Activated naive CD4-positive, alpha-beta T cell treated with anti-CD3 and anti-CD28 coated beads for 36 hours (primary cell): ENCODE measurements at regions not wholly inside any gene's neighbourhood (a gene's known extent, or its start where the extent isn't known, plus 50 kb on each side); places are given as distances from the start of the nearest gene placed in this dataset.

ENCODE experiments used
- CTCF ChIA-PET: fragments of 350-600 bp; sonication (Branson Sonifier 250); formaldehyde crosslinking; loops from one replicate; lab custom pipeline; 2021; ENCODE audit warnings: antibody characterized with exemption; lab: Charles Lee
- DNase-seq: peaks from one replicate; pipeline ENCODE4 v3.0.0-alpha.2; 2020
- H3K27ac Mint-ChIP-seq: one replicate; pipeline ENCODE4 v1.8.0; 2021; ENCODE audit warnings: mild to moderate bottlenecking, mixed read lengths
- H3K27me3 Mint-ChIP-seq: one replicate; pipeline ENCODE4 v1.8.0; 2021; ENCODE audit warnings: low read depth, mixed read lengths
- H3K36me3 Mint-ChIP-seq: one replicate; pipeline ENCODE4 v1.8.0; 2021; ENCODE audit warnings: low read depth, mixed read lengths
- H3K4me1 Mint-ChIP-seq: one replicate; pipeline ENCODE4 v1.8.0; 2021; ENCODE audit warnings: low read depth, mixed read lengths
- H3K4me3 Mint-ChIP-seq: one replicate; pipeline ENCODE4 v1.8.0; 2021; ENCODE audit warnings: mild to moderate bottlenecking, moderate library complexity, mixed read lengths
- H3K9me3 Mint-ChIP-seq: one replicate; pipeline ENCODE4 v1.8.0; 2021; ENCODE audit warnings: mixed read lengths
- intact Hi-C: fragments of 100-400 bp; cut with micrococcal nuclease; formaldehyde crosslinking; loops from one replicate; pipeline ENCODE4 v1.15.1; 2023

DNA sequence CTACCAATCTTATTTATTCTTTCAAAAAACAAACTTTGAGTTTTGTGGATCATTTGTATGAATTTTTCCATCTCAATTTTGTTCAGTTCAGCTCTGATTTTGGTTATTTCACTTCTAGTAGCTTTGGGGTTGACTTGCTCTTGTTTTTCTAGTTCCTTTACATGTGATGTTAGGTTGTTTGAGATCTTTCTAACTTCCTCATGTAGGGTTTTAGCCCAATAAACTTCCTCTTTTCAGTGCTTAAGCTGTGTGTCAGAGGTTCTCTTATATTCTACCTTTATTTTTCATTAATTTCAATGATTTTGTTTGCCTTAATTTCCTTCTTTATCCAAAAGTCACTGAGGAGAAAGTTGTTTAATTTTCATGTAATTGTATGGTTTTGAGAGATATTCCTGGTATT is 860.4 kb upstream of the FBXO33 start:
- H3K27ac Mint-ChIP-seq, result no peak overlapping the region
- CTCF ChIA-PET, result no interaction called here
- intact Hi-C loops, result no loop called here
- no peaks in the 10 kb centered on the region for H3K36me3 Mint-ChIP-seq
- H3K9me3 Mint-ChIP-seq, result peaks cover 9% of the 10 kb centered on the region
- no peak overlapping the region for H3K4me3 Mint-ChIP-seq
- DNase-seq, result no peak
- no peaks in the 10 kb centered on the region for H3K27me3 Mint-ChIP-seq
- no peaks in the 10 kb centered on the region for H3K4me1 Mint-ChIP-seq

DNA sequence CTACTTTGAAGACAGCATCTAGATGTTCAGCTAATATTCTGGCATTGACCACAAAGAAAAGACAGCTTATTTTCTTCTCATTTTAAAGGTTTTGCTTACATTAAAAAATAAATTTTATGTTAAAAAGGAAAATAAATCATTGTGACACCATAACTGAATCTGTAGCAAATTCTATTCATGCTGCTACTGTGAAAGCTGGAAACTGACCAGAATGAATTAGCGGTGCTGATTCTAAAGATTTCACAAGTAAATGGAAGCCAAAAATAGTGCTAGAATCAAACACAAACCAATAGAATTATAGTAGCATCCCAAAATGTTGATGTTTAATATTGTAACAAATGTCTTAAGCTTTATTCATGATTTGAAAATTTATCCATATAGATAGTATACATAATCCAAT is 850.0 kb upstream of the FBXO33 start:
- Mint-ChIP-seq H3K36me3 (no peaks in the 10 kb centered on the region), H3K9me3 (peaks cover 2% of the 10 kb centered on the region), H3K4me1 (no peaks in the 10 kb centered on the region), H3K27ac (no peak overlapping the region), H3K27me3 (no peaks in the 10 kb centered on the region), H3K4me3 (no peak overlapping the region)
- CTCF ChIA-PET, result no interaction called here
- DNase-seq, result no peak
- intact Hi-C loops, result no loop called here

GRCh38 chr14:40280652-40281051 is 848.4 kb upstream of the FBXO33 start:
- Mint-ChIP-seq H3K27me3 (no peaks in the 10 kb centered on the region), H3K36me3 (no peaks in the 10 kb centered on the region), H3K27ac (no peak overlapping the region), H3K4me1 (no peaks in the 10 kb centered on the region), H3K9me3 (peaks cover 2% of the 10 kb centered on the region), H3K4me3 (no peak overlapping the region)
- CTCF ChIA-PET, result no interaction called here
- intact Hi-C loops, result no loop called here
- no peak for DNase-seq

GRCh38 chr14:40273417-40273816 is 841.2 kb upstream of the FBXO33 start:
- intact Hi-C loops, result no loop called here
- Mint-ChIP-seq H3K9me3 (peaks cover 7% of the 10 kb centered on the region), H3K36me3 (no peaks in the 10 kb centered on the region), H3K27me3 (no peaks in the 10 kb centered on the region), H3K27ac (no peak overlapping the region), H3K4me3 (no peak overlapping the region), H3K4me1 (no peaks in the 10 kb centered on the region)
- no peak for DNase-seq
- CTCF ChIA-PET, result no interaction called here

GRCh38 chr14:40271480-40271879 is 839.2 kb upstream of the FBXO33 start:
- Mint-ChIP-seq H3K4me1 (no peaks in the 10 kb centered on the region), H3K27ac (no peak overlapping the region), H3K4me3 (no peak overlapping the region), H3K27me3 (no peaks in the 10 kb centered on the region), H3K9me3 (peaks cover 7% of the 10 kb centered on the region), H3K36me3 (no peaks in the 10 kb centered on the region)
- DNase-seq, result no peak
- CTCF ChIA-PET, result no interaction called here
- intact Hi-C loops, result no loop called here

DNA sequence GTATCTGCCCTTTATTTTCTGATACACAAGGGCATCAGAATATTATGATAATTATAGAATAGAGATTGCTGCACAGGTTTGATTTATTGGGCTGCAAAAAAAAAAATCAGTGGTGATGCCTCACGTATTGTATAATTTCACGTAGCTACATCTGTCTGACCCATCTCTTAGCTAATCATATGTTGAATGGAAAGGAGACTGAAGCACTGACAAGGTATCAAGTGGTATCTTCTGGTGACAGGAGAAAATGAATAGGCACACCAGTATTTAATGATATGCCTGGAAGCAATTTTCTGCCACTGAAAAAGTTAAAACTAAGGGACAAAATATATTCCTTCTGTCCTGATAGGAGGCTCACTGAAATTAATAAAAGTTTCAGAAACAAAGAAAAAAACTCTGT is 837.2 kb upstream of the FBXO33 start:
- intact Hi-C loops, result no loop called here
- H3K36me3 Mint-ChIP-seq, result no peaks in the 10 kb centered on the region
- peaks cover 7% of the 10 kb centered on the region for H3K9me3 Mint-ChIP-seq
- H3K27me3 Mint-ChIP-seq, result no peaks in the 10 kb centered on the region
- DNase-seq, result no peak
- no peak overlapping the region for H3K4me3 Mint-ChIP-seq
- no peak overlapping the region for H3K27ac Mint-ChIP-seq
- H3K4me1 Mint-ChIP-seq, result no peaks in the 10 kb centered on the region
- CTCF ChIA-PET, result interaction anchor here (1.0 kb wide), 1 partner anchor 22 kb away, joined by 3 read pairs; no protein-coding TSS in a partner anchor

DNA sequence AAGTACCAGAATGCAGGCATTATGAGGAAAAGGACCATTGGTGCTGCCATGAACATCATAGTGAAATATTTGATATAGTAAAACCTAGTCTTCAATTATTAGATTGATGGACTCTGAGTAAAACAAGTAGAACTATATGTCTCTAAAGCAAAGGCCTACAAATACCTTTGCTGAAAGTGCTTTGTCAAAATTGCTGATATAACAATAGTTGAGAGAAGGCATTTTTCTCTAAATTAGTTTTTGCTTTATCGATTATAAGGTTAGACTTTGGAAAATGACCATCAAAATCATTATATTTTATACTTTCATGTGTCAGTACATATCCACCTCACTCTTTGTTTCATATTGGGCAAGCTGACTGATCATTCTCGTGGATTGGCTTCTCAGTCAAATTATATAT is 836.0 kb upstream of the FBXO33 start:
- Mint-ChIP-seq H3K36me3 (no peaks in the 10 kb centered on the region), H3K9me3 (peaks cover 1% of the 10 kb centered on the region), H3K27ac (no peak overlapping the region), H3K4me1 (no peaks in the 10 kb centered on the region), H3K27me3 (no peaks in the 10 kb centered on the region), H3K4me3 (no peak overlapping the region)
- no peak for DNase-seq
- CTCF ChIA-PET, result no interaction called here
- intact Hi-C loops, result no loop called here

DNA sequence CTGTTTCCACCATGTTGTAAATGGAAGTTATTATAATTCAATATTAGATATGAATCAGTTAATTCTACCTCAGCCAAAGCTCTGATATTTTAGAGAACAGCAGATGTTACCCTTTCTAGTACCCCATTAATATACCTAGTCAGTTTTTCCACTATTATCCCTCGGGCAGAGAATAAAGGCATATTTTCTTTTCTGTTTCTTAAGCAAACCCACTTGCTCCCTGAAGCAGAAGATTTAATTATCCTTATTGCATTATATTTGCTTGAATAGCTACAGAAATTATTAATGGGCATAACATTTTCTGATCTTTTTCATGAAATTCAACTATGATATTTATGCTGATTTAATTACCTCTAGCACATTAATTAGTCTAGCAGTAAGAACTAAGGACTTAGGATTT is 832.9 kb upstream of the FBXO33 start:
- Mint-ChIP-seq H3K9me3 (peaks cover 1% of the 10 kb centered on the region), H3K27ac (no peak overlapping the region), H3K36me3 (no peaks in the 10 kb centered on the region), H3K27me3 (no peaks in the 10 kb centered on the region), H3K4me1 (no peaks in the 10 kb centered on the region), H3K4me3 (no peak overlapping the region)
- CTCF ChIA-PET, result no interaction called here
- intact Hi-C loops, result no loop called here
- no peak for DNase-seq

- no peaks in the 10 kb centered on the region for H3K36me3 Mint-ChIP-seq
- no peak for DNase-seq
- CTCF ChIA-PET, result no interaction called here
- no peaks in the 10 kb centered on the region for H3K27me3 Mint-ChIP-seq
- H3K4me1 Mint-ChIP-seq, result no peaks in the 10 kb centered on the region
- no peak overlapping the region for H3K27ac Mint-ChIP-seq
- H3K9me3 Mint-ChIP-seq, result no peaks in the 10 kb centered on the region
- intact Hi-C loops, result no loop called here
- no peak overlapping the region for H3K4me3 Mint-ChIP-seq
These were observed 820.7 kb upstream of the FBXO33 start for GRCh38 chr14:40252817-40253447.

DNA sequence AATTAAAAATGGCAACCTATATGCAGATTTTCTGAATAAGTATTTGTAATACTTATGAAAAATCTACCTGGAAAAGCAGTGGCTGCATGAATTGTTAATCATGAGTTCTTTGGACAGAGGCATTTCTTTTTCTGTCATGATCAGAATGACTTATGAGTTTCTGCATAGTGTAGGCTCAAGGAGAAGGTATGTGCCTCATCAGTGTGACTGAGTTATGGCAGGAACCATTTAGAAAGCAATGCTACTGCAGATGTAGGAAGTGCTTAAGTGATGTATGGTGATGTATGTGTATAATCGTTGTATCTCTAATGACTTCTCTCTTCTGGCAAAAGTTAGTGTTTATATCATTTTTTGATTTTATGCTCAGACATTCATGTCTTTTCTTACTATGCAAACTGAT is 816.4 kb upstream of the FBXO33 start:
- H3K27ac Mint-ChIP-seq, result no peak overlapping the region
- H3K36me3 Mint-ChIP-seq, result no peaks in the 10 kb centered on the region
- CTCF ChIA-PET, result no interaction called here
- no peaks in the 10 kb centered on the region for H3K4me1 Mint-ChIP-seq
- H3K9me3 Mint-ChIP-seq, result peaks cover 2% of the 10 kb centered on the region
- no peaks in the 10 kb centered on the region for H3K27me3 Mint-ChIP-seq
- intact Hi-C loops, result no loop called here
- DNase-seq, result no peak
- no peak overlapping the region for H3K4me3 Mint-ChIP-seq

GRCh38 chr14:40240245-40240859 is 808.1 kb upstream of the FBXO33 start:
- intact Hi-C loops, result no loop called here
- no peaks in the 10 kb centered on the region for H3K4me1 Mint-ChIP-seq
- no peaks in the 10 kb centered on the region for H3K36me3 Mint-ChIP-seq
- H3K9me3 Mint-ChIP-seq, result no peaks in the 10 kb centered on the region
- H3K4me3 Mint-ChIP-seq, result no peak overlapping the region
- no peak overlapping the region for H3K27ac Mint-ChIP-seq
- no peaks in the 10 kb centered on the region for H3K27me3 Mint-ChIP-seq
- CTCF ChIA-PET, result no interaction called here
- DNase-seq, result no peak

DNA sequence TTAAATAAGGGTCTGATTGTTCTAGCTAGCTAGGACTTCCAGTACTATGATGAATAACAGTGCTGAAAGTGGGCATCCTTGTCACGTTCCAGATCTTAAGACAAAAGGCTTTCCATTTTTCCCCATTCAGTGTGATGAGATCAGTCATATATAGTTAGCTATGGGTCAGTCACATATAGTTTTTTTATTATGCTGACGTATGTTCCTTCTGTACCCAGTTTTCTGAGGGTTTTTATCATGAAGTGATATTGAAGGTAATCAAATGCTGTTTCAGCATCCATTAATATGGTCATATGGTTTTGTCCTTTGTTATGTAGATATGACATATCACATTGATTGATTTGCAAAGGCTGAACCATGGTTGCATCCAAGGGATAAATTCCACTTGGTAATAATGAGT is 800.1 kb upstream of the FBXO33 start:
- Mint-ChIP-seq H3K4me1 (no peaks in the 10 kb centered on the region), H3K27ac (no peak overlapping the region), H3K9me3 (peaks cover 7% of the 10 kb centered on the region), H3K36me3 (no peaks in the 10 kb centered on the region), H3K4me3 (no peak overlapping the region), H3K27me3 (no peaks in the 10 kb centered on the region)
- intact Hi-C loops, result no loop called here
- CTCF ChIA-PET, result no interaction called here
- no peak for DNase-seq

GRCh38 chr14:40229676-40230075 is 797.4 kb upstream of the FBXO33 start:
- Mint-ChIP-seq H3K27me3 (no peaks in the 10 kb centered on the region), H3K4me1 (no peaks in the 10 kb centered on the region), H3K27ac (no peak overlapping the region), H3K4me3 (no peak overlapping the region), H3K9me3 (peaks cover 7% of the 10 kb centered on the region), H3K36me3 (no peaks in the 10 kb centered on the region)
- CTCF ChIA-PET, result no interaction called here
- DNase-seq, result no peak
- intact Hi-C loops, result no loop called here
